Pancreas (tissue), 10 donors: ENCODE measurements at regions not wholly inside any gene's neighbourhood (a gene's known extent, or its start where the extent isn't known, plus 50 kb on each side); places are given as distances from the start of the nearest gene placed in this dataset.

Source experiments
- ATAC-seq, 4 donors: fragments of 200-7000 bp; cut with Tn5 transposase; one replicate each; pipeline versions ENCODE4 v1.8.0 to v1.9.1; 2020; ENCODE audit warnings: mild to moderate bottlenecking in 4 of 4, moderate library complexity in 4 of 4
- DNase-seq, 6 donors: peaks; one replicate each; pipeline ENCODE4 v3.0.0-alpha.2; 2020
- FAIRE-seq: peaks from 2 replicates; lab custom pipeline; 2012; peaks lifted over from hg19 to GRCh38; lab: Jason Lieb, UNC
- H3K27ac ChIP-seq, 4 donors: fragments of 200-600 bp; sonication (generic); 1 replicate in 3 of 4; 2 replicates in 1 of 4; pipeline versions ENCODE4 v1.5.0 to v1.8.0; 2020
- H3K27me3 ChIP-seq, 4 donors: fragments of 200-600 bp; one replicate each; pipeline ENCODE4 v1.8.0; 2021
- H3K36me3 ChIP-seq, 3 donors: fragments of 200-600 bp; sonication (generic) in 1 of 3; one replicate each; pipeline versions ENCODE4 v1.5.0 to v1.8.0; 2020 to 2021
- H3K4me1 ChIP-seq, 3 donors: fragments of 200-600 bp; one replicate each; pipeline ENCODE4 v1.8.0; 2021
- H3K4me3 ChIP-seq, 4 donors: fragments of 200-600 bp; sonication (generic) in 2 of 4; one replicate each; pipeline versions ENCODE4 v1.5.0 to v1.8.0; 2020 to 2021
- H3K9me3 ChIP-seq, 4 donors: fragments of 200-600 bp; one replicate each; pipeline ENCODE4 v1.8.0; 2021
- CTCF ChIP-seq, 4 donors: fragments of 200-600 bp; sonication (generic) in 3 of 4; IDR thresholded peaks; one replicate each; pipeline versions ENCODE4 v1.5.0 to v1.8.0; 2021; ENCODE audit warnings: antibody characterized with exemption in 4 of 4
- WGBS, 2 donors: extraction: QIAGEN DNeasy Blood & Tissue Kit; methylation state at CpG; one replicate each; pipeline ENCODE4 v1.1.7; 2013; 5-methylcytosine and 5-hydroxymethylcytosine counted together
- intact Hi-C, 3 donors: fragments of 100-400 bp; cut with DNase I; formaldehyde crosslinking; loops; one replicate each; pipeline versions ENCODE4 v1.11.1 to v1.14.2; 2022
- donor health status: healthy with polysubstance abuse.
- donor health status: DM: no; HTN: no; CAD: no; lungs with moderate emphysema.
- donor health status: DM: no; HTN: no; CAD: no.
- donor health status: control.
- donor health status: control.
- donor health status: Bipolar disorder and iron deficiency.
- donor health status: DM: yes; HTN: yes; CAD: no.
- donor health status: DM: no; HTN: no; CAD: no.
- donor health status: DM: no; HTN: no; CAD: no.
- donor health status: DM: yes; HTN: yes; CAD: no.

- Histone ChIP-seq H3K27ac (no peak overlapping the region), H3K36me3 (no peaks in the 10 kb centered on the region), H3K27me3 (peaks cover 0 to 7% (median 0%) of the 10 kb centered on the region in 4 donors), H3K4me1 (no peaks in the 10 kb centered on the region), H3K9me3 (no peaks in the 10 kb centered on the region), H3K4me3 (no peak overlapping the region)
- WGBS, 2 donors = 96 to 100% methylated on average over 1 of the region's 1 CpG
- DNase-seq (no peak), ATAC-seq (no peak), FAIRE-seq (no peak)
- intact Hi-C loops = no loop called here
- TF ChIP-seq CTCF (IDR thresholded peaks at IDR 0.05) = no peak
These were observed 69.6 kb downstream of the CYP26A1 start for GRCh38 chr10:93143281-93143680.

GRCh38 chr10:93146336-93146735 lies 72.6 kb downstream of the CYP26A1 start:
- DNase-seq (no peak), ATAC-seq (no peak), FAIRE-seq (no peak)
- intact Hi-C loops = no loop called here
- TF ChIP-seq CTCF (IDR thresholded peaks at IDR 0.05) = no peak
- H3K27ac ChIP-seq = no peak overlapping the region
- H3K36me3 ChIP-seq = no peaks in the 10 kb centered on the region
- peaks cover 0 to 7% (median 0%) of the 10 kb centered on the region in 4 donors for H3K27me3 ChIP-seq
- 78 to 81% methylated on average over 3 of the region's 3 CpGs for WGBS, 2 donors
- no peak overlapping the region for H3K4me3 ChIP-seq
- no peaks in the 10 kb centered on the region for H3K9me3 ChIP-seq
- H3K4me1 ChIP-seq = no peaks in the 10 kb centered on the region

- FAIRE-seq (no peak), DNase-seq (no peak), ATAC-seq (no peak)
- Histone ChIP-seq H3K27me3 (peaks cover 0 to 7% (median 0%) of the 10 kb centered on the region in 4 donors), H3K4me1 (no peaks in the 10 kb centered on the region), H3K4me3 (no peak overlapping the region), H3K9me3 (no peaks in the 10 kb centered on the region), H3K27ac (no peak overlapping the region), H3K36me3 (no peaks in the 10 kb centered on the region)
- no peak for TF ChIP-seq CTCF (IDR thresholded peaks at IDR 0.05)
- intact Hi-C loops = no loop called here
- WGBS, 2 donors = 18 to 20% methylated on average over 2 of the region's 2 CpGs
These were observed 73.6 kb downstream of the CYP26A1 start for GRCh38 chr10:93147281-93147680.

DNA sequence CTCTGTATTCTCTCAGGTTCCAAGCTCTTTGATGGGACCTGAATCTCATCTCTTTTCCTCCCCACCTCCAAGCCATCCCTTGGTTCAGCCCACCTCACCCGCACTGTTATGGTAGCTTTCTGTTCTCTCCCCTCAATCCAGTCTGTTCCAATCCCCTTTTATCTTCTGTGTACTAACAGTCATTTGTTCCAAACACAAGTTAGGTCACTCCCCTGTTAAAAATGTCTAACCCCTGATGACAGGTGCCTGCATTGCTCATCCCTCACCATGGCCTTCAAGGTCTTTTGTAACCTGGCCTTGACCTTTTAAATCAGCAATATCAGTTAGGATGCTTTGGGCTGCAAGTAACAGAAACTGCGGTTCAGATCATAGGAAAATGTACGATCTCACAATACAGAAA lies 74.8 kb downstream of the CYP26A1 start:
- no peak for ATAC-seq
- TF ChIP-seq CTCF (IDR thresholded peaks at IDR 0.05) = no peak
- WGBS, 2 donors = 83 to 84% methylated on average over 3 of the region's 3 CpGs
- DNase-seq = no peak
- H3K36me3 ChIP-seq = no peaks in the 10 kb centered on the region
- no peak overlapping the region for H3K27ac ChIP-seq
- intact Hi-C loops = no loop called here
- H3K27me3 ChIP-seq = peaks cover 0 to 1% (median 0%) of the 10 kb centered on the region in 4 donors
- FAIRE-seq = no peak
- H3K9me3 ChIP-seq = no peaks in the 10 kb centered on the region
- no peak overlapping the region for H3K4me3 ChIP-seq
- no peaks in the 10 kb centered on the region for H3K4me1 ChIP-seq

- Histone ChIP-seq H3K27ac (no peak overlapping the region), H3K4me3 (no peak overlapping the region), H3K36me3 (no peaks in the 10 kb centered on the region), H3K9me3 (no peaks in the 10 kb centered on the region), H3K4me1 (no peaks in the 10 kb centered on the region), H3K27me3 (no peaks in the 10 kb centered on the region)
- no peak for ATAC-seq
- intact Hi-C loops = no loop called here
- no peak for FAIRE-seq
- WGBS, 2 donors = 67 to 83% methylated on average over 4 of the region's 4 CpGs
- no peak for TF ChIP-seq CTCF (IDR thresholded peaks at IDR 0.05)
- no peak for DNase-seq
These were observed 76.1 kb downstream of the CYP26A1 start for GRCh38 chr10:93149761-93150160.
